GM19452 (cell line): ENCODE measurements at regions not wholly inside any gene's neighbourhood (a gene's known extent, or its start where the extent isn't known, plus 50 kb on each side); places are given as distances from the start of the nearest gene placed in this dataset.
"Not testable (repeated sequence)": the region's sequence is repeated elsewhere in the genome, so short reads cannot be mapped to it uniquely, and the experiment has no call there.

Experiments
- ATAC-seq: cut with Tn5 transposase; IDR thresholded peaks from one replicate; pipeline ENCODE4 v1.9.1; 2021; ENCODE audit not compliant: unreplicated experiment

DNA sequence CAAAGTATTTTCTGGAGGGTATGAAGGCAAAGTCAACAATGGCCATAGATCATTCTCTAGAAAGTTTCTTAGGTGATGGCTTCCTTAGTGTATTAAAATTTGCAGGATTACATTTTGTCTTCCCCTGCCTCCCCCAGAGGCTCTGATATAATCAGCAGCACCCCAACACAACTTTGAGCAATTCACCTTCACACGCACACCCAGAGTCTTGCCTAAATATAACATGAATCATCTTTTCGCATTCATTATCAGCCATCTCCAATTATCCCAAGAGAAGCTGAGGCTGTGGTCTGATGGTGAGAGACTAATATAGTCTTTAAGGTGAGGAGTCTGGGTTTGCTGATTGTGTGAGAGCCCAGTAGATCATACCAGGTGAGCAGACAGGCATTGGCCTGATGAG, 343.0 kb downstream of the RRAGC start:
- no peak for ATAC-seq

GRCh38 chr1:38512789-38513188, 346.8 kb downstream of the RRAGC start:
- no peak for ATAC-seq

- no peak for ATAC-seq
Observed at GRCh38 chr1:38512024-38512767, 347.4 kb downstream of the RRAGC start.

GRCh38 chr1:38508232-38508631, 351.3 kb downstream of the RRAGC start:
- ATAC-seq: no peak

- ATAC-seq: no peak
Observed at GRCh38 chr1:38507563-38507962, 352.0 kb downstream of the RRAGC start.

- ATAC-seq: no peak
Observed at GRCh38 chr1:38505944-38506343, 353.6 kb downstream of the RRAGC start.

DNA sequence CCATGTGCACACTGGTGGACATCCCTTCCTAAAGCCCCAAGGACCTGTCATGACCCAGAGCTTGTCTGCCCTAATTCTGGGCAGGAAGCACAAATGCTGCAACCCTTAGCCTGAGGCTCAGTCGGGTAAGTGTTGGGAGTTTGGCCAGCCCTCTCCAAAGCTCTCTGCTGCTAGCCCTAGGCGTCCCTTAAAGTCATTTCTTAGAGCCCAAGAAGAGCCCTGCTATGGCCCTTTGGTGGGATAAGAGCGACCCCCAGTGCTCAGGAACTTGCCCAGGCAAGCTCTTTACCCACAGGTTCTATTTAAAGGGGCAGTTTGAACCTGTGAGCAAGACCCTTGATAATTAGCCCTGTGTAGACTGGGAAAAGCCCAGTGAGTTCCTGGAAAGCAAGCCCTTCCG, 356.8 kb downstream of the RRAGC start:
- ATAC-seq: no peak

DNA sequence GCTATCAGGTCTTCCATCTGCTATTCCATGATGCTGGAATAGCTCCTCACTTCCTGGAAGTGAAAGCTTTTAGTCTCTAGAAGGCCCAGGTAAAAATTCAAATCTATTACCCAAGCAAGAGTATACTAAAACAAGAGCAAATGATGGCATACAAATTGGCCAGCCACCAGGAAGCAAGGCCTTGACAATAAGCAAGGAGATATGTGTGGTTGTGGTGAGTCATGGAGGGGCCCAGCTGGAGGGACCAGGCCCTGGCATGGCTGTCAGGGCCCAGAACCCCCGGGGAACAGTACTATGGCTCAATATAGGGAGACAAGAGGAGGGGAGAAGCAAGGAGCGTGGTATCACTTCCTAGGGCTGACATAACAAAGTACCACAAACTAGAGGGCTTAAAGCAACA, 358.7 kb downstream of the RRAGC start:
- no peak for ATAC-seq

GRCh38 chr1:38500352-38500751, 359.2 kb downstream of the RRAGC start:
- no peak for ATAC-seq

DNA sequence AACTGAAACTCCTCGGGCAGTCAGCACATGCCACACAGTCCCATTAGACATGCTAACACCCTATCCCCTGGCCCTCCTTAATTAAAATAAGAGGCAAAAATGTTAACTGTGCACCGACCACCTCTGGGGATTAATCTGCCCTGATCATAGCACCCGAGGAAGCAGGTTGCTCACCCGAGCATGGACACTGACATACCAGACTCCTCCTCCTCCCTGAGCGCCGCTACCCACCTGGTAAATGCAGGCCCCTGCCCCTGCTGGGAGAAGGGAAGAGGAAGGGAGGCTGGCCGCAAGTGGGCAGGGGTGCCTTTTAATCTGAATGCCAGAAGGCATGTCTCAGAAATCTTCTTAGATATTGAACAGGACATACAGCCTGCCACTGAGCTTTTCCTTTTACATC, 360.9 kb downstream of the RRAGC start:
- ATAC-seq: no peak

- ATAC-seq: no peak
Observed at GRCh38 chr1:38497921-38498656, 361.5 kb downstream of the RRAGC start.

DNA sequence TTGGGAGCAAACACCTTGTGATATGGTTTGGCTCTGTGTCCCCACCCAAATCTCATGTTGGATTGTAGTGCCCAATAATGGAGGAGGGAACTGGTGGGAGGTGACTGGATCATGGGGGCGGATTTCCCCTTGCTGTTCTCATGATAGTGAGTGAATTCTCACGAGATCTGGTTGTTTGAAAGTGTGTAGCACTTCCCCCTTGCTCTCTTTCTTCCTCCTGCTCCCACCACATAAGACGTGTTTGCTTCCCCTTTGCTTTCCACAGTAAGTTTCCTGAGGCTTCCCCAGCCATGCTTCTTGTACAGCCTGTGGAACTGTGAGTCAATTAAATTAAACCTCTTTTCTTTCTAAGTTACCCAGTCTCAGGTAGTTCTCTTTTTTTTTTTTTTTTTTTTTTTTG, 366.3 kb downstream of the RRAGC start:
- not testable (repeated sequence) for ATAC-seq

- no peak for ATAC-seq
Observed at GRCh38 chr1:38489844-38490270, 369.7 kb downstream of the RRAGC start.

- no peak for ATAC-seq
Observed at GRCh38 chr1:38488162-38488898, 371.2 kb downstream of the RRAGC start.

DNA sequence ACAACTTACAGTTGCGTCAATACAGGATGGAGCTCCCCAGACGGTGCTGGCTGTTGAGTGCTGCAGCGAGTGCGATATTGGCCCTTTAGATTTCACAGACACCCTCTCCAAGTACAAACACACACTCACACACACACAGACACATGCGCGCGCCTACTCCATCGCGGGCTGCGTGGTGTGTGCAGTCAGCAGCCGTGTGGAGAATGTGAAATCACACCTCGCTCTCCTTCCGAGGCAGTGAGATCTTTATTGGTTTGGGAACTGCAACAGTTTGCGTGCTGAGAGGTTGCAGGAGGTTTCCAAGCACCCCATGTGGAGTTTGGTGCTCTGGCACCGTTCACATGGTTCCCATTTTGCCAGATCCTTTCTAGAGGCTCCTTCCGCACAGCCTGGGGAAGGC, 372.2 kb downstream of the RRAGC start:
- ATAC-seq: no peak

DNA sequence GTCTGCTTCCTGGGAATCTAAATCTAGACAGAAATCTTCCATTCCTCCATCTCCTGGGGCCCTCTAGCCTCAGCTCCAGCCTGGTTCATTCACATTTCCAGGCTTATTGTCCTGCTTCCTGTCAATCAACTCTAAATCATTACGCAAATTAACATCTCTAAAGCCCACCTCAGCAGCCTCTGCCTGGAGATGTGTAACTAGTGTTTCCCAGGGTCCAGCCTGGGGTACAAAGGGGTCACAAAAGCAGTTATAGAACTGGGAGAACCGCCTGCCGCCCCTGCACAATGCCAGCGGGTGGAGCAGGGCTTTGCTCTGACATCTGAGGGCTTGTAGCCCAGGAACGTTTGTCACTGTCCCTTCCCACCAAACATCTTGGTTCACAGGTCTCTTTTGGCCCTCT, 373.5 kb downstream of the RRAGC start:
- ATAC-seq: no peak

DNA sequence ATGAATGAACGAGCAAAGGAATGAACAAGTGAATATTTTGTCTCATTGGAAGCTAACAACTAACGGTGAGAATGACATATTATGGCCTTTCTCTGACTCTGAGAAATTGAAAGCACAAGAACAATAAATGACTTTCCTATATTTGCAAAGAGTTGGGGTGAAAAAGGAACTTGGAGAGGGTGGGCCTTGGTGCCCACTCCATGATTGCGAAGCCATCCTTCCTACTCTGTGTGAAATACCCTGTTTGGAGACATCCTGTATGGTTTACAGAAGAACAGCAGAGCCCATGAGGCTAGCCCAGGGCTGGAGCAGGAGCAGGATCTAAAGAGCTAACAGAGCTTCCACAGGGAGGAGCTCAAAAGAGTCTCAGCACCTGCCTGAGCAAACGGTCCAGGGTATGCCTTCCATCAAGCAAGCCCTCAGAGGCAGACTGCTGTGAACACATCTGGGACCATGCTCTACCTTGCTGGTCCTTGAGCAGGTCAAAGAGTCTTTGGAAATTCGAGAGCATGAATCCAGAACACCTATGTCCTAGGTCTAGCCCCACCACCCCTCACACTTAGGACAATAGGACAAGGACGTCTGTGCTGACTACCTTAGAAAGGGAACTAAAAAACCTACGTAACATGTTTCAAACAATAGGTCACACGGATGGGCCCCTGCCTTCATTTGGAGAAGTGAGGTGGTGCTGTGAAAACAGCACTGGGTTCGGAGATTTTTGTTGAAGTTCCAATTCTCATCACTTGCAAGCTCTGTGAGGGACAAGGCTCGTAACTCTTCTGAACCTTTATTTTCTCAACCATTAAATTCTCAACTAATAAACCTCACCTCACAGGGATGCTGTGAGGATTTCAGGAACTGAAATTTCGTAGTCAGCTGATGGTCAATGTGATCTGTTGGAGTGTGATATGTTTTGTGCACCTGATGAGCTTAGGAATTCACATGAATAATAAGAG, 377.4 kb downstream of the RRAGC start:
- ATAC-seq: no peak

DNA sequence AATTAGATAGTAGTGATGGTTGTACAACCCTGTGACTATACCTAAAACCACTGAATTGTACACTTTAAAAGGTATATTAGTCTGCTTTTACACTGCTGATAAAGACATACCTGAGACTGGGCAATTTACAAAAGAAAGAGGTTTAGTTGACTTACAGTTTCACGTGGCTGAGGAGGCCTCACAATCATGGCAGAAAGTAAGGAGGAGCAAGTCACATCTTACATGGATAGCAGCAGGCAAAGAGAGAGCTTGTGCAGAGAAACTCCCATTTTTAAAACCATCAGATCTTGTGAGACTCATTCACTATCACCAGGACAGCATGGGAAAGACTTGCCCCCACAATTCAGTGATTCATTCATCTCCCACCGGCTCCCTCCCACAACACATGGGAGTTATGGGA, 379.9 kb downstream of the RRAGC start:
- ATAC-seq: not testable (repeated sequence)

GRCh38 chr1:38477811-38478210, 381.8 kb downstream of the RRAGC start:
- ATAC-seq: no peak

DNA sequence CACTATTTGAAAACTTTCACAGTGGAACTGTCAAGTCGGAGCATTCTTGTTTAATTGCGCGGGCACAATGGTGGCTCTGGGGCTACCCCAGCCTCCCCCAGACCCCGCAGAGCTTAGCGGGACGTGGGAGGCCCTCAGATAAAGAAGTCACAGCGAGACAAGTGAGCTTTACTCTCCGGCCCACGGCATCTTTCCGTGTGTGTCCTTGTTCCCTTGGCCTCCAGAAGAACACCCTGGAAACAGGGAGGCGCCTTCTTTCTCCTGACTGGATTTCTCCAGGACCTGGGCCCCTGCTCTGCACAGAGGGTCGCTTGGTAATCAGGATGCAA, 382.8 kb downstream of the RRAGC start:
- no peak for ATAC-seq
